HEK293 (cell line): ENCODE measurements at regions not wholly inside any gene's neighbourhood (a gene's known extent, or its start where the extent isn't known, plus 50 kb on each side); places are given as distances from the start of the nearest gene placed in this dataset.
A peak's percentile ranks its signal among the peaks of the same experiment; 100 is the strongest.

Experiments used
- CTCF ChIA-PET: fragments of 350-600 bp; formaldehyde crosslinking; extraction: SDS; loops from one replicate; lab custom pipeline; 2021; ENCODE audit warnings: antibody characterized with exemption; lab: Yijun Ruan, JAX
- POLR2A ChIA-PET: fragments of 300-600 bp; formaldehyde crosslinking; extraction: SDS; loops from one replicate; lab custom pipeline; 2020; ENCODE audit warnings: antibody characterized with exemption, inconsistent platforms; lab: Yijun Ruan, JAX
- H3K27ac ChIP-seq: fragments of 200-500 bp; sonication (Bioruptor generic); 2 replicates; pipeline ENCODE4 v1.5.1; 2014; ENCODE audit warnings: low read depth, low read length, control low read depth, inconsistent platforms; ENCODE audit errors: extremely low read depth
- H3K36me3 ChIP-seq, 2 experiments: fragments of 200-500 bp in 1 of 2; sonication (Bioruptor generic) in 1 of 2; 1 replicate in 1 of 2; 2 replicates in 1 of 2; pipeline ENCODE4 v1.5.1; 2014 to 2017; ENCODE audit warnings: inconsistent platforms in 2 of 2, low read length in 2 of 2; ENCODE audit not compliant: control insufficient read depth in 2 of 2, insufficient read depth in 1 of 2
- H3K4me1 ChIP-seq: fragments of 200-500 bp; sonication (Bioruptor generic); 2 replicates; pipeline ENCODE4 v1.5.1; 2014; ENCODE audit warnings: mild to moderate bottlenecking, low read length, inconsistent platforms; ENCODE audit not compliant: control insufficient read depth, insufficient read depth
- H3K4me3 ChIP-seq: 2 replicates; pipeline ENCODE4 v1.5.1; 2011; ENCODE audit warnings: low read depth, mild to moderate bottlenecking, control low read depth, low read length, moderate library complexity
- H3K9me3 ChIP-seq: fragments of 200-500 bp; sonication (Bioruptor generic); 2 replicates; pipeline ENCODE4 v1.5.1; 2014; ENCODE audit warnings: low read depth, low read length, inconsistent platforms; ENCODE audit not compliant: control insufficient read depth, insufficient read depth
- FEZF1 ChIP-seq: fragments of 450-650 bp; formaldehyde crosslinking; IDR thresholded peaks from 2 replicates; pipeline ENCODE4 v1.5.1; 2016; ENCODE audit warnings: missing biosample characterization, missing genetic modification characterization
- HOXA7 ChIP-seq: sonication (generic); formaldehyde crosslinking; IDR thresholded peaks from 2 replicates; pipeline ENCODE4 v1.8.1; 2022; ENCODE audit warnings: missing genetic modification reagents, borderline replicate concordance
- REPIN1 ChIP-seq: fragments of 450-650 bp; formaldehyde crosslinking; IDR thresholded peaks from 2 replicates; pipeline ENCODE4 v1.5.1; 2017; ENCODE audit warnings: missing biosample characterization, missing genetic modification characterization, low read depth
- SCRT2 ChIP-seq: fragments of 450-650 bp; formaldehyde crosslinking; IDR thresholded peaks from 2 replicates; pipeline ENCODE4 v1.5.1; 2016; ENCODE audit warnings: missing biosample characterization, missing genetic modification characterization
- YY1 ChIP-seq: fragments of 450-650 bp; formaldehyde crosslinking; IDR thresholded peaks from 2 replicates; pipeline ENCODE4 v1.5.1; 2018; ENCODE audit warnings: missing biosample characterization, missing genetic modification characterization
- ZIC2 ChIP-seq: fragments of 450-650 bp; formaldehyde crosslinking; IDR thresholded peaks from 2 replicates; pipeline ENCODE4 v1.5.1; 2016; ENCODE audit warnings: missing biosample characterization, missing genetic modification characterization
- ZNF174 ChIP-seq: fragments of 450-650 bp; formaldehyde crosslinking; IDR thresholded peaks from 2 replicates; pipeline ENCODE4 v1.5.0; 2017; ENCODE audit warnings: missing biosample characterization, mild to moderate bottlenecking, missing genetic modification characterization
- ZNF248 ChIP-seq: fragments of 450-650 bp; formaldehyde crosslinking; IDR thresholded peaks from 2 replicates; pipeline ENCODE4 v1.5.1; 2017; ENCODE audit warnings: missing biosample characterization, missing genetic modification characterization
- ZNF266 ChIP-seq: fragments of 450-650 bp; formaldehyde crosslinking; IDR thresholded peaks from 2 replicates; pipeline ENCODE4 v1.5.1; 2016; ENCODE audit warnings: missing biosample characterization, missing genetic modification characterization, low read depth
- ZNF341 ChIP-seq: fragments of 450-650 bp; formaldehyde crosslinking; IDR thresholded peaks from 2 replicates; pipeline ENCODE4; 2016; ENCODE audit warnings: low read depth, missing biosample characterization, missing genetic modification characterization
- ZNF366 ChIP-seq: fragments of 450-650 bp; formaldehyde crosslinking; conservative IDR thresholded peaks from 2 replicates; pipeline ENCODE4 v1.5.1; 2016; ENCODE audit warnings: missing biosample characterization, missing genetic modification characterization
- ZNF473 ChIP-seq: fragments of 450-650 bp; formaldehyde crosslinking; IDR thresholded peaks from 2 replicates; pipeline ENCODE4 v1.5.1; 2017; ENCODE audit warnings: missing biosample characterization, missing genetic modification characterization
- ZNF558 ChIP-seq: fragments of 450-650 bp; formaldehyde crosslinking; IDR thresholded peaks from 2 replicates; pipeline ENCODE4 v1.5.1; 2016; ENCODE audit warnings: missing biosample characterization, missing genetic modification characterization
- ZNF621 ChIP-seq: fragments of 450-650 bp; formaldehyde crosslinking; IDR thresholded peaks from 2 replicates; pipeline ENCODE4 v1.5.1; 2017; ENCODE audit warnings: missing biosample characterization, missing genetic modification characterization
- ZNF707 ChIP-seq: fragments of 450-650 bp; formaldehyde crosslinking; IDR thresholded peaks from 2 replicates; pipeline ENCODE4 v1.5.1; 2016; ENCODE audit warnings: missing biosample characterization, missing genetic modification characterization
- ZNF747 ChIP-seq: fragments of 450-650 bp; formaldehyde crosslinking; IDR thresholded peaks from 2 replicates; pipeline ENCODE4 v1.5.1; 2016; ENCODE audit warnings: missing biosample characterization, missing genetic modification characterization
- TF ChIP-seq, protein P1 (sequence below): fragments of 450-650 bp; formaldehyde crosslinking; IDR thresholded peaks from 2 replicates; pipeline ENCODE4 v1.5.1; 2016; ENCODE audit warnings: missing biosample characterization, missing genetic modification characterization
- TF ChIP-seq, protein P2 (sequence below): sonication (generic); formaldehyde crosslinking; IDR thresholded peaks from 2 replicates; pipeline ENCODE4 v1.8.1; 2022; ENCODE audit warnings: mild to moderate bottlenecking, moderate library complexity, missing genetic modification reagents
- TF ChIP-seq, protein P3 (sequence below): fragments of 450-650 bp; formaldehyde crosslinking; IDR thresholded peaks from 2 replicates; pipeline ENCODE4 v1.5.1; 2016; ENCODE audit warnings: missing biosample characterization, missing genetic modification characterization
- TF ChIP-seq, protein P4 (sequence below): fragments of 450-650 bp; formaldehyde crosslinking; IDR thresholded peaks from 2 replicates; pipeline ENCODE4 v1.5.1; 2016; ENCODE audit warnings: missing biosample characterization, missing genetic modification characterization
- TF ChIP-seq, protein P5 (sequence below): fragments of 450-650 bp; IDR thresholded peaks from 2 replicates; pipeline ENCODE4 v1.5.1; 2018; ENCODE audit warnings: missing biosample characterization, mild to moderate bottlenecking, missing genetic modification characterization
- TF ChIP-seq, protein P6 (sequence below): fragments of 450-650 bp; formaldehyde crosslinking; IDR thresholded peaks from 2 replicates; pipeline ENCODE4 v1.5.1; 2017; ENCODE audit warnings: missing biosample characterization, missing genetic modification characterization

DNA sequence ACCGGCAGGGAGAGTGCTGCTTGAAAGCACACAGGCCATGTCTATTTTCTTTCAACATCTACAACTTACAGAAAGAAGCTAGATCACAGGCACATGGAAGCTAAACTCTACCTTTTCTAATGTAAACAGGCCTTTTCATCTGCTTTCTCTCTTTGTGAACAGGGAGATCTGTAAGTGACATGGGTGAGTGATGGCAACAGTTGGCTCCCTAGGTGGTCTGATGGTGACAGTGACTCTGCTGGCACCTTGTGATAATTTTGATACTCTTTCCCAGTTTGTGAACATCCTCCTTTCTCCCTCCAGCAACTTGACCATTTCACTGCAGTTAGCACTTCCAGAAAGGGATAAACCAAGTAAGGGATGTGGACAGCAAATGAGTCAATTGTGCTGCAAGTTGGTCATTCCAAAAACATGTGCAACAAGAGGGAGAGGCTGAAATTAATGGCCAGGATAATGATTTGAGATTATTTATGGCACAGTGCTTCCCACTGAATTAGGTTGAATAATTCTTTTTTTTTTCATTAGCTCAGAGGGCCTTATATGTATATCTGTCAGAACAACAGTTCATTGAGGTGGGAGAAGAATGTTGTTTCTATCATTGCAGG lies 89.5 kb downstream of the XCL2 start:
- Histone ChIP-seq H3K9me3 (no peaks in the 10 kb centered on the region), H3K4me1 (no peaks in the 10 kb centered on the region), H3K27ac (no peak overlapping the region), H3K4me3 (no peak overlapping the region), H3K36me3 (peaks cover 0 to 3% of the 10 kb centered on the region in 2 experiments; a peak in 1 of 3 replicates)
- POLR2A ChIA-PET, result no interaction called here
- TF ChIP-seq ZNF621 (tag by site-specific recombination), result no peak
- TF ChIP-seq, protein P1, sequence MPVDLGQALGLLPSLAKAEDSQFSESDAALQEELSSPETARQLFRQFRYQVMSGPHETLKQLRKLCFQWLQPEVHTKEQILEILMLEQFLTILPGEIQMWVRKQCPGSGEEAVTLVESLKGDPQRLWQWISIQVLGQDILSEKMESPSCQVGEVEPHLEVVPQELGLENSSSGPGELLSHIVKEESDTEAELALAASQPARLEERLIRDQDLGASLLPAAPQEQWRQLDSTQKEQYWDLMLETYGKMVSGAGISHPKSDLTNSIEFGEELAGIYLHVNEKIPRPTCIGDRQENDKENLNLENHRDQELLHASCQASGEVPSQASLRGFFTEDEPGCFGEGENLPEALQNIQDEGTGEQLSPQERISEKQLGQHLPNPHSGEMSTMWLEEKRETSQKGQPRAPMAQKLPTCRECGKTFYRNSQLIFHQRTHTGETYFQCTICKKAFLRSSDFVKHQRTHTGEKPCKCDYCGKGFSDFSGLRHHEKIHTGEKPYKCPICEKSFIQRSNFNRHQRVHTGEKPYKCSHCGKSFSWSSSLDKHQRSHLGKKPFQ (tag by site-specific recombination), result no peak
- TF ChIP-seq ZNF266, result no peak
- no peak for TF ChIP-seq ZNF558 (tag by site-specific recombination)
- TF ChIP-seq ZNF747 (tag by site-specific recombination), result no peak
- no peak for TF ChIP-seq ZNF707 (tag by site-specific recombination)
- TF ChIP-seq SCRT2 (tag by site-specific recombination), result peak; percentile 43; the same call in 1 of the 2 replicates
- CTCF ChIA-PET, result interaction anchor here (0.6 to 2.9 kb wide), 8 partner anchors 11 to 1788 kb away, joined by 3 to 6 read pairs (median 3); no protein-coding TSS in a partner anchor

DNA sequence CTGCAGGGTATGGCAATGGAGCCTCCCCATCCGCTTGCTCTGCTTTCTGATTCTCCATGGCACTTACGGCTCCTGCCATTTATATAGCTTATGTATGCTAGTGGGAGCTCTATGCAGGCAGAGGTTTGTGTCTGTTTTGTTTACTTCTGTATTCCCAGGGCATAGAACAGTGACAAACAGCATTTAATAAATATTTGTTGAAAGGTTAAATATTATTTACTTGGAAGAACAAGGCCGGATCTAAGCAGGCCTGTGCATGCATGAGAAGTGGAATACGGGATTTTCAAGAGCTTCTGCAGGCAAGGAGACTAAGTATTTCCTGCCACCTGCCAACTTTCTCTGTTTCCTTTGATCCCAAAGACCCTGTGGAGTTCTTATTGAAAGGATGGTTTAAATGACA lies 90.7 kb downstream of the XCL2 start:
- CTCF ChIA-PET, result interaction anchor here (0.7 to 1.6 kb wide), 7 partner anchors 9 to 150 kb away, joined by 3 to 4 read pairs (median 3); no protein-coding TSS in a partner anchor
- no peak for TF ChIP-seq FEZF1
- TF ChIP-seq ZNF473 (tag by site-specific recombination), result no peak
- TF ChIP-seq, protein P2, sequence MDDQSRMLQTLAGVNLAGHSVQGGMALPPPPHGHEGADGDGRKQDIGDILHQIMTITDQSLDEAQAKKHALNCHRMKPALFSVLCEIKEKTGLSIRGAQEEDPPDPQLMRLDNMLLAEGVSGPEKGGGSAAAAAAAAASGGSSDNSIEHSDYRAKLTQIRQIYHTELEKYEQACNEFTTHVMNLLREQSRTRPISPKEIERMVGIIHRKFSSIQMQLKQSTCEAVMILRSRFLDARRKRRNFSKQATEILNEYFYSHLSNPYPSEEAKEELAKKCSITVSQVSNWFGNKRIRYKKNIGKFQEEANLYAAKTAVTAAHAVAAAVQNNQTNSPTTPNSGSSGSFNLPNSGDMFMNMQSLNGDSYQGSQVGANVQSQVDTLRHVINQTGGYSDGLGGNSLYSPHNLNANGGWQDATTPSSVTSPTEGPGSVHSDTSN (CRISPR knock-in tag), result no peak
- no peak for TF ChIP-seq YY1
- no peak for TF ChIP-seq REPIN1
- no peak for TF ChIP-seq ZNF174 (tag by site-specific recombination)
- TF ChIP-seq, protein P3, sequence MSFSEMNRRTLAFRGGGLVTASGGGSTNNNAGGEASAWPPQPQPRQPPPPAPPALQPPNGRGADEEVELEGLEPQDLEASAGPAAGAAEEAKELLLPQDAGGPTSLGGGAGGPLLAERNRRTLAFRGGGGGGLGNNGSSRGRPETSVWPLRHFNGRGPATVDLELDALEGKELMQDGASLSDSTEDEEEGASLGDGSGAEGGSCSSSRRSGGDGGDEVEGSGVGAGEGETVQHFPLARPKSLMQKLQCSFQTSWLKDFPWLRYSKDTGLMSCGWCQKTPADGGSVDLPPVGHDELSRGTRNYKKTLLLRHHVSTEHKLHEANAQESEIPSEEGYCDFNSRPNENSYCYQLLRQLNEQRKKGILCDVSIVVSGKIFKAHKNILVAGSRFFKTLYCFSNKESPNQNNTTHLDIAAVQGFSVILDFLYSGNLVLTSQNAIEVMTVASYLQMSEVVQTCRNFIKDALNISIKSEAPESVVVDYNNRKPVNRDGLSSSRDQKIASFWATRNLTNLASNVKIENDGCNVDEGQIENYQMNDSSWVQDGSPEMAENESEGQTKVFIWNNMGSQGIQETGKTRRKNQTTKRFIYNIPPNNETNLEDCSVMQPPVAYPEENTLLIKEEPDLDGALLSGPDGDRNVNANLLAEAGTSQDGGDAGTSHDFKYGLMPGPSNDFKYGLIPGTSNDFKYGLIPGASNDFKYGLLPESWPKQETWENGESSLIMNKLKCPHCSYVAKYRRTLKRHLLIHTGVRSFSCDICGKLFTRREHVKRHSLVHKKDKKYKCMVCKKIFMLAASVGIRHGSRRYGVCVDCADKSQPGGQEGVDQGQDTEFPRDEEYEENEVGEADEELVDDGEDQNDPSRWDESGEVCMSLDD, result no peak
- TF ChIP-seq ZIC2, result no peak
- TF ChIP-seq, protein P4, sequence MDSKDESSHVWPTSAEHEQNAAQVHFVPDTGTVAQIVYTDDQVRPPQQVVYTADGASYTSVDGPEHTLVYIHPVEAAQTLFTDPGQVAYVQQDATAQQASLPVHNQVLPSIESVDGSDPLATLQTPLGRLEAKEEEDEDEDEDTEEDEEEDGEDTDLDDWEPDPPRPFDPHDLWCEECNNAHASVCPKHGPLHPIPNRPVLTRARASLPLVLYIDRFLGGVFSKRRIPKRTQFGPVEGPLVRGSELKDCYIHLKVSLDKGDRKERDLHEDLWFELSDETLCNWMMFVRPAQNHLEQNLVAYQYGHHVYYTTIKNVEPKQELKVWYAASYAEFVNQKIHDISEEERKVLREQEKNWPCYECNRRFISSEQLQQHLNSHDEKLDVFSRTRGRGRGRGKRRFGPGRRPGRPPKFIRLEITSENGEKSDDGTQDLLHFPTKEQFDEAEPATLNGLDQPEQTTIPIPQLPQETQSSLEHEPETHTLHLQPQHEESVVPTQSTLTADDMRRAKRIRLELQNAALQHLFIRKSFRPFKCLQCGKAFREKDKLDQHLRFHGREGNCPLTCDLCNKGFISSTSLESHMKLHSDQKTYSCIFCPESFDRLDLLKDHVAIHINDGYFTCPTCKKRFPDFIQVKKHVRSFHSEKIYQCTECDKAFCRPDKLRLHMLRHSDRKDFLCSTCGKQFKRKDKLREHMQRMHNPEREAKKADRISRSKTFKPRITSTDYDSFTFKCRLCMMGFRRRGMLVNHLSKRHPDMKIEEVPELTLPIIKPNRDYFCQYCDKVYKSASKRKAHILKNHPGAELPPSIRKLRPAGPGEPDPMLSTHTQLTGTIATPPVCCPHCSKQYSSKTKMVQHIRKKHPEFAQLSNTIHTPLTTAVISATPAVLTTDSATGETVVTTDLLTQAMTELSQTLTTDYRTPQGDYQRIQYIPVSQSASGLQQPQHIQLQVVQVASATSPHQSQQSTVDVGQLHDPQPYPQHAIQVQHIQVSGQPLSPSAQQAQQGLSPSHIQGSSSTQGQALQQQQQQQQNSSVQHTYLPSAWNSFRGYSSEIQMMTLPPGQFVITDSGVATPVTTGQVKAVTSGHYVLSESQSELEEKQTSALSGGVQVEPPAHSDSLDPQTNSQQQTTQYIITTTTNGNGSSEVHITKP, result no peak
- TF ChIP-seq HOXA7, result no peak
- TF ChIP-seq, protein P5, sequence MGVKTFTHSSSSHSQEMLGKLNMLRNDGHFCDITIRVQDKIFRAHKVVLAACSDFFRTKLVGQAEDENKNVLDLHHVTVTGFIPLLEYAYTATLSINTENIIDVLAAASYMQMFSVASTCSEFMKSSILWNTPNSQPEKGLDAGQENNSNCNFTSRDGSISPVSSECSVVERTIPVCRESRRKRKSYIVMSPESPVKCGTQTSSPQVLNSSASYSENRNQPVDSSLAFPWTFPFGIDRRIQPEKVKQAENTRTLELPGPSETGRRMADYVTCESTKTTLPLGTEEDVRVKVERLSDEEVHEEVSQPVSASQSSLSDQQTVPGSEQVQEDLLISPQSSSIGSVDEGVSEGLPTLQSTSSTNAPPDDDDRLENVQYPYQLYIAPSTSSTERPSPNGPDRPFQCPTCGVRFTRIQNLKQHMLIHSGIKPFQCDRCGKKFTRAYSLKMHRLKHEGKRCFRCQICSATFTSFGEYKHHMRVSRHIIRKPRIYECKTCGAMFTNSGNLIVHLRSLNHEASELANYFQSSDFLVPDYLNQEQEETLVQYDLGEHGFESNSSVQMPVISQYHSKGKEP (tag by site-specific recombination), result no peak
- TF ChIP-seq ZNF366 (tag by site-specific recombination), result no peak
- no peak for TF ChIP-seq ZNF248
- no peak for TF ChIP-seq ZNF341 (tag by site-specific recombination)
- TF ChIP-seq, protein P6, sequence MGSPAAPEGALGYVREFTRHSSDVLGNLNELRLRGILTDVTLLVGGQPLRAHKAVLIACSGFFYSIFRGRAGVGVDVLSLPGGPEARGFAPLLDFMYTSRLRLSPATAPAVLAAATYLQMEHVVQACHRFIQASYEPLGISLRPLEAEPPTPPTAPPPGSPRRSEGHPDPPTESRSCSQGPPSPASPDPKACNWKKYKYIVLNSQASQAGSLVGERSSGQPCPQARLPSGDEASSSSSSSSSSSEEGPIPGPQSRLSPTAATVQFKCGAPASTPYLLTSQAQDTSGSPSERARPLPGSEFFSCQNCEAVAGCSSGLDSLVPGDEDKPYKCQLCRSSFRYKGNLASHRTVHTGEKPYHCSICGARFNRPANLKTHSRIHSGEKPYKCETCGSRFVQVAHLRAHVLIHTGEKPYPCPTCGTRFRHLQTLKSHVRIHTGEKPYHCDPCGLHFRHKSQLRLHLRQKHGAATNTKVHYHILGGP (tag by site-specific recombination), result no peak

More for the DNA sequence above, 90.7 kb downstream of the XCL2 start:
- POLR2A ChIA-PET, result interaction anchor here (0.9 kb wide), 1 partner anchor 18 kb away, joined by 3 read pairs; no protein-coding TSS in a partner anchor
- Histone ChIP-seq H3K4me3 (no peak overlapping the region), H3K4me1 (no peaks in the 10 kb centered on the region), H3K9me3 (no peaks in the 10 kb centered on the region), H3K27ac (no peak overlapping the region), H3K36me3 (peaks cover 0 to 3% of the 10 kb centered on the region in 2 experiments; a peak in 1 of 3 replicates)
